GM20000 (cell line): ENCODE measurements at regions not wholly inside any gene's neighbourhood (a gene's known extent, or its start where the extent isn't known, plus 50 kb on each side); places are given as distances from the start of the nearest gene placed in this dataset.

Source experiments
- DNase-seq: peaks from one replicate; pipeline ENCODE4 v3.0.0; 2012; ENCODE audit warnings: low spot score
- TF ChIP-seq, protein P1 (sequence below): IDR thresholded peaks from 2 replicates; pipeline ENCODE4 v1.5.1; 2012; ENCODE audit warnings: mild to moderate bottlenecking, control low read depth; ENCODE audit errors: extremely low read depth, missing control alignments

DNA sequence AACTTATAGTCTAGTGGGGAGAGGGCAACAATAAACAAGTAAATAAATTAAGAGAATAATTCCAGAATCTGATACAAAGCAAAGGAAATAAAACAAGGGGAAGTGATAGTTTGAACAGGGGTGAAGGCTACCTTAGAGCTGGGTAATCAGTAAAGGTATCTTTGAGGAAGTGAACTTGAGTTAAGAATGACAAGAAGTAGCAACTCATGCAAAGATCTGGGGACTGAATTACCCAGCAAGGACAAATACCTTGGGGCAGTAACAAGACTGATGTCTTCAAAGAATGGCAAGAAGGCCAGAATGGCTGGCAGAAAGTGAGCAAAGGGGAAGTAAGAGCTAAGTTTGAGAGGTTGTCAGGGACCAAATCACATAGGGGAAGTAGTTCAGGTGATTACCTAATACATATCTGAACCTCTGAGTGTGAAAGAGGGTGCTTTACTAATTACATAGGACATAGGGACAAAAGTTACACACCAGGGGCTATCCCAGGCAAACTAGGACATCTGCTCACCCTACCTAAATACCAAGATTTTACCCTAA, 244.6 kb upstream of the HNRNPA3 start:
- TF ChIP-seq, protein P1, sequence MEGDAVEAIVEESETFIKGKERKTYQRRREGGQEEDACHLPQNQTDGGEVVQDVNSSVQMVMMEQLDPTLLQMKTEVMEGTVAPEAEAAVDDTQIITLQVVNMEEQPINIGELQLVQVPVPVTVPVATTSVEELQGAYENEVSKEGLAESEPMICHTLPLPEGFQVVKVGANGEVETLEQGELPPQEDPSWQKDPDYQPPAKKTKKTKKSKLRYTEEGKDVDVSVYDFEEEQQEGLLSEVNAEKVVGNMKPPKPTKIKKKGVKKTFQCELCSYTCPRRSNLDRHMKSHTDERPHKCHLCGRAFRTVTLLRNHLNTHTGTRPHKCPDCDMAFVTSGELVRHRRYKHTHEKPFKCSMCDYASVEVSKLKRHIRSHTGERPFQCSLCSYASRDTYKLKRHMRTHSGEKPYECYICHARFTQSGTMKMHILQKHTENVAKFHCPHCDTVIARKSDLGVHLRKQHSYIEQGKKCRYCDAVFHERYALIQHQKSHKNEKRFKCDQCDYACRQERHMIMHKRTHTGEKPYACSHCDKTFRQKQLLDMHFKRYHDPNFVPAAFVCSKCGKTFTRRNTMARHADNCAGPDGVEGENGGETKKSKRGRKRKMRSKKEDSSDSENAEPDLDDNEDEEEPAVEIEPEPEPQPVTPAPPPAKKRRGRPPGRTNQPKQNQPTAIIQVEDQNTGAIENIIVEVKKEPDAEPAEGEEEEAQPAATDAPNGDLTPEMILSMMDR, result no peak
- DNase-seq, result no peak

DNA sequence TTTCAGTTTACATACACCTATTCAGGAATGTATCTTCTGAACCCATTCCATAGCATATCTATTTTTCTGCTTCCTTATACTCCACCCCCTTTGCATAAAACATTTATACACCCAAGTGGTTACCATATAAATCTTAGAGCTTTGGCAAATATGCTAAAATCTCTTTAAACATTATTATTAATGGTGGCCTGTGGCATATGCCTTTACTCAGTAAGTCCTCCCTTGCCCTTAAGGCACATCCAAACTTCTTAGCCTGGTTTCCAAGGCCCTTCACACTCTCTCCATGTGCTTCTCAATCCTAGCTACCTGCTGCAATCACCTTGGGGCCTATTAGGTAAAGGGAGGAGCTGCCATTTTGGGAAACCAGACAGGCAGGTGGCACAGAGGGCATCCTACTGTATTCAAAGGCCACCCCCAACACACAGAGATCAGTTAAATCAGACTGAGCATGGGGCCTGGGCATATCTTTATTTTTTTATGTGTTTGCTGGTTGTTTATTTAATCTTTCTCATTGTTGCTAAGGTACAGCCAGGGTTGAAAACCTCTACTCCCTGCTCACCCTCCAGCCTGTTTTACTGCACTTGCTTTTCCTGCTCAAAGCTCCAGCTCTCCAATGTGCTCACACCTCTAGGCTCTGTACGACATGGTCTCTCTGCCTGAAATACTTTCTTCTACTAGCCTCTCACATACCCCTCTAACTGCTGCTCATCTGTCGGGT, 242.8 kb upstream of the HNRNPA3 start:
- DNase-seq, result no peak
- TF ChIP-seq, protein P1, result no peak

DNA sequence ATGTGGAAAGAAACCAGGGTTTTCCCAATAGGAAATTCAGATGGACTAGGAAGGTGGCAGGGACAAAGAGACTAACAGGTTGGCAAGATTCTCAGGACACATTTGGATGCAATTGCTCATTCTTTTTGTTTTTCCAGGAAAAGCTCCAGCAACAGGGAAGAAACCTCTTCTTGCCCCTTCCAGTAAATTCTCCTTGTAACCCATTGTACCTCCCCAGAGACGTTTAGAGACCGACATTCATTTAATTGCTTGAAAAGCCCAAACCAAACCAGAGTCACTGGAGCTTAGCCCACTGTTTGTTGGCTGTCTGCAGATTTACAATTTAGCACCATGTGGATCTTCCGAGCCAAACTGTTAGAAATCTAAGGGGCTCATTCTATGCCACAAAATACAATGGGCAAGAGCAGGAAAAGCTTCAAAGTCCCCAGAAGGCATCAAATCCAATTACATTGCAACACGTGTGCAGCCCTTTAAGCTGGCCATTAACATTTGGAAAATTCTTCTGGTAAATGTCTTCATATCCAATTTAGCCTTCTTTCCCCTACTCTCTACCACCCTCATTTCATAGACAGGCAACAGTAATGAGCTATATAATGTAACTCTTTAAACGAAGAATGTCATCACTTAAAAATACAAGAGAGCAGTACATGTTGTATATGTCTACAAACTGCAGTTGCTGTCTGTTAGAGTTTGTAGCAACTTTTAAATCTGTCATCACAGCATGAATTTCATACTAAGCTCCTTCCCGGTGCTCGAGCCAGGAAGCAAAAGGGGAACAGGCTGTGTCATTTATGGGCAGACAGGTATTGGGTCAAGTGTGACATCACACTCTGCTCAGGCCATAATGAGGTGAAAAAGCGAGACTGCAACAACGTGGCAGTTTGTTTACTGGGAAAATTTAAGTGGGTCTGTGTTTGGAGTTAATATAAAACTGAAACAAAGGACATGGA, 235.6 kb upstream of the HNRNPA3 start:
- TF ChIP-seq, protein P1, result no peak
- no peak for DNase-seq

DNA sequence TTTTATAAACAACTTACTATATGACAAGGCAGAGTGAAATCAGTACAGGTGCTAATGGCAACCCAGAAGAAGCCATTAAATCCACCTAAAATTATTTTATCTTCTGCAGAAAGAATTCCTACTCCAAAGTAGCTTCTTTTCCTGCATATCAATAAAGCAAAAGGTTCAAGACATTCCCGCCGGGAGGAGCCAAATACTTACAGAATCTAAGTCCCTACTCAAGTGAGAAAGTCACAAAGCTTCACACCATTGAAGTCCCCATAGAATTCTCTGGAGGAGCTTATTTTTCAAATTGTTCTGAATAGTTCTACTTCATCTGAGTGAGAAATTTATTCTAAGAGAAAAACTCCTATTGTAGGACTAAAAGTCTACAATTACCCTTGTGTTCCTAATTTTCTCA, 233.7 kb upstream of the HNRNPA3 start:
- TF ChIP-seq, protein P1, result no peak
- DNase-seq, result no peak

DNA sequence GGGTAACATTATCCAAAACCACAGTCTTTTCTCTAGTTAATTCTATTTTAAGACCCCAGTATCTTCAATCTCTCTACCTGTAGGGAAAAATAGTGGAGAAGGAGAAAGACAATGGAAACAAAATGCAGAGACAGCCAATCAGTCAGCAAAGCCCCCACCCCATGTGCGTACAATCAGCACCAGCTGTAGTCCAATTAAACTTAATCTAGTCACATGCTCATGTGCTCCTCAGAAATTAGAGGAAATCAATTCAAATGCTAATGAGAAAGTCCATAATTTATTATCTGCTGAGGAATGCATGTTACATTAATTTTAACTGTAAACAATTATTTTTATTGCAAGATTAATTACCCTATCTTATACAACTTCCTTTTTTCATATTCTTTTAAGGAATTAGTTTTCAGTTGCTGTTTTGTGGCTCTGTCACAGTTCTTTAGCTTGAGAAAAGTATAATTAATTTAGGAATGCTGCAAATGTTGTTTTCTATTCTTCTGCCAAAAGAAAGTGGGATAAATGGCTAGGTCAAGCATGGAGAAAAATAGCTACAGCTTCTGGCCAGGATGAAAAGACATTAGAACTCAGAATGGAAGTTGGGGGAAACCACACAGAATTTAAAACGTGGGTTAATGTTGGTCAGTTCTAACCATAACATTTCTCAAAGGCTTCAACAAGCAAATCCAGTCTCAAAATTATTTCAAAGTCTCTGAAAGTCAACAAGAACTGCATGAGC, 232.4 kb upstream of the HNRNPA3 start:
- TF ChIP-seq, protein P1, result no peak

DNA sequence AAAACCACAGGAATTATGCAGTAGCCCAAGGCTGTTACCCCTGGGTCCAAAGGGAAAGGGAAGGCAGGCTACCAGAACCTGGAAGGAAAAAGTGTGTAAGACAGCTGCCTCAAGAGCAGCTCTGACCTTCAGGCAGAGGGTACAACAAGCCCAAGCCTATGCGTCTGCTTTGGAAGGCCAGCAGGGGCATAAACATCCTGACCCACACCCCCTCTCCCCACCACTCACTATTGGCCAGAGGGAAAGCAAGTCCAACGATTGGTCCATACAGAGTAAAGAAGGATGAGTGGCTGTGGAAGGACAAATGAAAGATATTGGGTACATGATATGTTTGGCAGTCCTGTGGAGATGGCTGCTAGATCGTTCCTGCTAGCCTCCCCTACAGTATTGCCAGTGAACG, 227.6 kb upstream of the HNRNPA3 start:
- no peak for DNase-seq
- TF ChIP-seq, protein P1, result no peak

More for the DNA sequence above, 232.4 kb upstream of the HNRNPA3 start:
- no peak for DNase-seq

DNA sequence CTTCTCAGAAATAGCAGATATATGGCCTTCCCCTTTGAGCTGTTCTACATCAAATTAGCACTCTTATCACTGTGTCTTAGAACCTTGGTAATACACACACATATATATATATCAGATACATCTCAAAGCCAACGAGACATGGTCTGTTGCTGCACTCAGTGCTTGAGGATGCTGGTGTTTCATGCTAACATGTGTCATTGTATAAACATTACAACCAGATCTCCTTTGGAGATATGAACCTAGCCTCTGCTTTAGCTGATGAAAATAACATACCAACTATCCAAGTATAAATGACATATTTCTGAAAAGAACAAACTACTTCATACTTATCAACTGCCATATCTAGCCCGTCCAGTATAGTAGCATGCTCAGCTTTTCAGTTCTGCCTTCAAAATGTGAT, 226.7 kb upstream of the HNRNPA3 start:
- DNase-seq, result no peak
- TF ChIP-seq, protein P1, result no peak
